ENCODE measurements at regions not wholly inside any gene's neighbourhood (a gene's known extent, or its start where the extent isn't known, plus 50 kb on each side); places are given as distances from the start of the nearest gene placed in this dataset.

- no peaks in the 10 kb centered on the region for H3K36me3 ChIP-seq (ENCODE audit: control insufficient read depth in 2 of 2, extremely low read depth in 1 of 2, insufficient read depth in 2 of 2, low read length in 2 of 2)
- no peak for FAIRE-seq
- H3K27me3 ChIP-seq (ENCODE audit: control insufficient read depth, extremely low read depth, insufficient read depth, low read length), result no peaks in the 10 kb centered on the region
- no peaks in the 10 kb centered on the region for H4K20me1 ChIP-seq (ENCODE audit: control insufficient read depth, extremely low read depth, insufficient read depth, low read length)
- H3K4me2 ChIP-seq (ENCODE audit: control insufficient read depth, extremely low read depth, insufficient read depth, low read depth, low read length), result no peak overlapping the region
- no peak overlapping the region for H3K27ac ChIP-seq (ENCODE audit: control insufficient read depth, insufficient read depth, low read length)
- H3K9me1 ChIP-seq (ENCODE audit: control insufficient read depth, extremely low read depth, insufficient read depth, low read length), result no peaks in the 10 kb centered on the region
- no peaks in the 10 kb centered on the region for H3K79me2 ChIP-seq (ENCODE audit: control insufficient read depth, insufficient read depth, low read length)
- TF ChIP-seq EZH2 (IDR thresholded peaks at IDR 0.05; ENCODE audit: low read length), result no peak
- no peak for TF ChIP-seq CTCF (optimal IDR thresholded peaks at IDR 0.05 in 1 of 3, IDR thresholded peaks at IDR 0.05 in 1 of 3, conservative IDR thresholded peaks at IDR 0.05 in 1 of 3; ENCODE audit: extremely low read depth in 1 of 3, insufficient read depth in 2 of 3, low read length in 3 of 3)
- no peak overlapping the region for H3K4me3 ChIP-seq (ENCODE audit: control insufficient read depth in 2 of 3, extremely low read depth in 1 of 3, insufficient read depth in 2 of 3, low read depth in 1 of 3, low read length in 3 of 3)
- dilution Hi-C loops (cut with MboI; ENCODE audit: extremely low pct_ligation_motif_present, low sequenced_read_pairs), result no loop called here
- no peaks in the 10 kb centered on the region for H3K4me1 ChIP-seq (ENCODE audit: control insufficient read depth, extremely low read depth, insufficient read depth, low read length)
- no peak for DNase-seq (ENCODE audit: low read depth, low spot score)
- no peak overlapping the region for H2AFZ ChIP-seq (ENCODE audit: control insufficient read depth, low read length)
- no peak overlapping the region for H3K9ac ChIP-seq (ENCODE audit: control insufficient read depth, extremely low read depth, insufficient read depth, low read length)
- H3K9me3 ChIP-seq (ENCODE audit: control insufficient read depth, low read depth, low read length), result no peaks in the 10 kb centered on the region
These were observed 153.4 kb downstream of the RGS9 start for GRCh38 chr17:65290616-65291015.

GRCh38 chr17:65290056-65290455 lies 152.9 kb downstream of the RGS9 start:
- Histone ChIP-seq H3K36me3 (ENCODE audit: control insufficient read depth in 2 of 2, extremely low read depth in 1 of 2, insufficient read depth in 2 of 2, low read length in 2 of 2) (no peaks in the 10 kb centered on the region), H3K9ac (ENCODE audit: control insufficient read depth, extremely low read depth, insufficient read depth, low read length) (no peak overlapping the region), H4K20me1 (ENCODE audit: control insufficient read depth, extremely low read depth, insufficient read depth, low read length) (no peaks in the 10 kb centered on the region), H3K4me1 (ENCODE audit: control insufficient read depth, extremely low read depth, insufficient read depth, low read length) (no peaks in the 10 kb centered on the region), H3K27me3 (ENCODE audit: control insufficient read depth, extremely low read depth, insufficient read depth, low read length) (no peaks in the 10 kb centered on the region), H3K9me3 (ENCODE audit: control insufficient read depth, low read depth, low read length) (no peaks in the 10 kb centered on the region), H3K4me2 (ENCODE audit: control insufficient read depth, extremely low read depth, insufficient read depth, low read depth, low read length) (no peak overlapping the region), H3K79me2 (ENCODE audit: control insufficient read depth, insufficient read depth, low read length) (no peaks in the 10 kb centered on the region), H3K9me1 (ENCODE audit: control insufficient read depth, extremely low read depth, insufficient read depth, low read length) (no peaks in the 10 kb centered on the region), H3K4me3 (ENCODE audit: control insufficient read depth in 2 of 3, extremely low read depth in 1 of 3, insufficient read depth in 2 of 3, low read depth in 1 of 3, low read length in 3 of 3) (no peak overlapping the region), H3K27ac (ENCODE audit: control insufficient read depth, insufficient read depth, low read length) (no peak overlapping the region), H2AFZ (ENCODE audit: control insufficient read depth, low read length) (no peak overlapping the region)
- no peak for TF ChIP-seq CTCF (optimal IDR thresholded peaks at IDR 0.05 in 1 of 3, IDR thresholded peaks at IDR 0.05 in 1 of 3, conservative IDR thresholded peaks at IDR 0.05 in 1 of 3; ENCODE audit: extremely low read depth in 1 of 3, insufficient read depth in 2 of 3, low read length in 3 of 3)
- TF ChIP-seq EZH2 (IDR thresholded peaks at IDR 0.05; ENCODE audit: low read length), result no peak
- DNase-seq (ENCODE audit: low read depth, low spot score) (no peak), FAIRE-seq (no peak)
- dilution Hi-C loops (cut with MboI; ENCODE audit: extremely low pct_ligation_motif_present, low sequenced_read_pairs), result no loop called here
